ENCODE measurements at regions not wholly inside any gene's neighbourhood (a gene's known extent, or its start where the extent isn't known, plus 50 kb on each side); places are given as distances from the start of the nearest gene placed in this dataset.

GRCh38 chr16:14339694-14340093, 268.6 kb downstream of the MRTFB start:
- FAIRE-seq, result no peak
- Histone ChIP-seq H3K9me3 (ENCODE audit: control insufficient read depth, low read depth, low read length) (no peaks in the 10 kb centered on the region), H3K4me1 (ENCODE audit: control insufficient read depth, extremely low read depth, insufficient read depth, low read length) (peaks cover 4% of the 10 kb centered on the region), H4K20me1 (ENCODE audit: control insufficient read depth, extremely low read depth, insufficient read depth, low read length) (no peaks in the 10 kb centered on the region), H3K9me1 (ENCODE audit: control insufficient read depth, extremely low read depth, insufficient read depth, low read length) (no peaks in the 10 kb centered on the region), H3K79me2 (ENCODE audit: control insufficient read depth, insufficient read depth, low read length) (no peaks in the 10 kb centered on the region), H2AFZ (ENCODE audit: control insufficient read depth, low read length) (no peak overlapping the region), H3K36me3 (ENCODE audit: control insufficient read depth in 2 of 2, extremely low read depth in 1 of 2, insufficient read depth in 2 of 2, low read length in 2 of 2) (no peaks in the 10 kb centered on the region), H3K4me2 (ENCODE audit: control insufficient read depth, extremely low read depth, insufficient read depth, low read depth, low read length) (no peak overlapping the region), H3K4me3 (ENCODE audit: control insufficient read depth in 2 of 3, extremely low read depth in 1 of 3, insufficient read depth in 2 of 3, low read depth in 1 of 3, low read length in 3 of 3) (no peak overlapping the region), H3K27me3 (ENCODE audit: control insufficient read depth, extremely low read depth, insufficient read depth, low read length) (no peaks in the 10 kb centered on the region), H3K27ac (ENCODE audit: control insufficient read depth, insufficient read depth, low read length) (no peak overlapping the region), H3K9ac (ENCODE audit: control insufficient read depth, extremely low read depth, insufficient read depth, low read length) (no peak overlapping the region)
- dilution Hi-C loops (cut with MboI; ENCODE audit: extremely low pct_ligation_motif_present, low sequenced_read_pairs), result no loop called here
- DNase-seq (ENCODE audit: low read depth, low spot score), result no peak
- TF ChIP-seq EZH2 (IDR thresholded peaks at IDR 0.05; ENCODE audit: low read length), result no peak
- no peak for TF ChIP-seq CTCF (optimal IDR thresholded peaks at IDR 0.05 in 1 of 3, IDR thresholded peaks at IDR 0.05 in 1 of 3, conservative IDR thresholded peaks at IDR 0.05 in 1 of 3; ENCODE audit: extremely low read depth in 1 of 3, insufficient read depth in 2 of 3, low read length in 3 of 3)

- no peak overlapping the region for H3K9ac ChIP-seq (ENCODE audit: control insufficient read depth, extremely low read depth, insufficient read depth, low read length)
- peaks cover 5% of the 10 kb centered on the region for H3K4me1 ChIP-seq (ENCODE audit: control insufficient read depth, extremely low read depth, insufficient read depth, low read length)
- no peaks in the 10 kb centered on the region for H3K9me1 ChIP-seq (ENCODE audit: control insufficient read depth, extremely low read depth, insufficient read depth, low read length)
- no peak overlapping the region for H2AFZ ChIP-seq (ENCODE audit: control insufficient read depth, low read length)
- FAIRE-seq (no peak), DNase-seq (ENCODE audit: low read depth, low spot score) (no peak)
- H4K20me1 ChIP-seq (ENCODE audit: control insufficient read depth, extremely low read depth, insufficient read depth, low read length), result no peaks in the 10 kb centered on the region
- H3K4me2 ChIP-seq (ENCODE audit: control insufficient read depth, extremely low read depth, insufficient read depth, low read depth, low read length), result no peak overlapping the region
- H3K9me3 ChIP-seq (ENCODE audit: control insufficient read depth, low read depth, low read length), result no peaks in the 10 kb centered on the region
- no peak overlapping the region for H3K27ac ChIP-seq (ENCODE audit: control insufficient read depth, insufficient read depth, low read length)
- TF ChIP-seq CTCF (optimal IDR thresholded peaks at IDR 0.05 in 1 of 3, IDR thresholded peaks at IDR 0.05 in 1 of 3, conservative IDR thresholded peaks at IDR 0.05 in 1 of 3; ENCODE audit: extremely low read depth in 1 of 3, insufficient read depth in 2 of 3, low read length in 3 of 3), result no peak
- TF ChIP-seq EZH2 (IDR thresholded peaks at IDR 0.05; ENCODE audit: low read length), result no peak
- no peak overlapping the region for H3K4me3 ChIP-seq (ENCODE audit: control insufficient read depth in 2 of 3, extremely low read depth in 1 of 3, insufficient read depth in 2 of 3, low read depth in 1 of 3, low read length in 3 of 3)
- H3K79me2 ChIP-seq (ENCODE audit: control insufficient read depth, insufficient read depth, low read length), result no peaks in the 10 kb centered on the region
- H3K36me3 ChIP-seq (ENCODE audit: control insufficient read depth in 2 of 2, extremely low read depth in 1 of 2, insufficient read depth in 2 of 2, low read length in 2 of 2), result no peaks in the 10 kb centered on the region
- dilution Hi-C loops (cut with MboI; ENCODE audit: extremely low pct_ligation_motif_present, low sequenced_read_pairs), result no loop called here
- no peaks in the 10 kb centered on the region for H3K27me3 ChIP-seq (ENCODE audit: control insufficient read depth, extremely low read depth, insufficient read depth, low read length)
These were observed 267.9 kb downstream of the MRTFB start for GRCh38 chr16:14338969-14339368.
